Activated CD4-positive, alpha-beta T cell treated with anti-CD3 and anti-CD28 coated beads for 36 hours (primary cell): ENCODE measurements at regions not wholly inside any gene's neighbourhood (a gene's known extent, or its start where the extent isn't known, plus 50 kb on each side); places are given as distances from the start of the nearest gene placed in this dataset.
"Not testable (repeated sequence)": the region's sequence is repeated elsewhere in the genome, so short reads cannot be mapped to it uniquely, and the experiment has no call there.

ENCODE experiments used
- ATAC-seq: fragments of 200-7000 bp; cut with Tn5 transposase; one replicate; pipeline ENCODE4 v1.10.0; 2021; ENCODE audit warnings: mild to moderate bottlenecking, moderate library complexity
- CTCF ChIA-PET: fragments of 350-600 bp; sonication (Branson Sonifier 250); formaldehyde crosslinking; loops from one replicate; lab custom pipeline; 2021; ENCODE audit warnings: antibody characterized with exemption; lab: Charles Lee
- POLR2A ChIA-PET: fragments of 350-600 bp; sonication (Branson Sonifier 250); formaldehyde crosslinking; loops from one replicate; lab custom pipeline; 2021; ENCODE audit warnings: antibody characterized with exemption, inconsistent platforms; lab: Charles Lee
- DNase-seq: peaks from one replicate; pipeline ENCODE4 v3.0.0-alpha.2; 2020
- H3K27ac Mint-ChIP-seq: one replicate; pipeline ENCODE4 v1.8.0; 2021; ENCODE audit warnings: mixed read lengths
- H3K27me3 Mint-ChIP-seq: one replicate; pipeline ENCODE4 v1.8.0; 2021; ENCODE audit warnings: mixed read lengths
- H3K36me3 Mint-ChIP-seq: one replicate; pipeline ENCODE4 v1.8.0; 2021; ENCODE audit warnings: low read depth, mixed read lengths
- H3K4me1 Mint-ChIP-seq: one replicate; pipeline ENCODE4 v1.8.0; 2021; ENCODE audit warnings: mixed read lengths
- H3K4me3 Mint-ChIP-seq: one replicate; pipeline ENCODE4 v1.8.0; 2021; ENCODE audit warnings: mild to moderate bottlenecking, moderate library complexity, mixed read lengths
- H3K9me3 Mint-ChIP-seq: one replicate; pipeline ENCODE4 v1.8.0; 2021; ENCODE audit warnings: low read depth, mixed read lengths
- intact Hi-C, 2 experiments: fragments of 100-400 bp; cut with DNase I in 1 of 2; cut with micrococcal nuclease in 1 of 2; formaldehyde crosslinking; loops; one replicate each; pipeline versions ENCODE4 v1.14.2 to v1.15.1; 2022 to 2024; cut with DNase I, micrococcal nuclease

GRCh38 chrX:25131055-25131454, 115.3 kb upstream of the ARX start:
- Mint-ChIP-seq H3K4me1 (no peaks in the 10 kb centered on the region), H3K9me3 (no peaks in the 10 kb centered on the region), H3K4me3 (no peak overlapping the region), H3K27ac (no peak overlapping the region), H3K27me3 (peaks cover 14% of the 10 kb centered on the region), H3K36me3 (no peaks in the 10 kb centered on the region)
- ChIA-PET POLR2A (no interaction called here), CTCF (interaction anchor here (0.6 to 1.0 kb wide), 2 partner anchors 13 to 49 kb away, joined by 3 read pairs; no protein-coding TSS in a partner anchor)
- no peak for ATAC-seq
- intact Hi-C loops = no loop called here
- no peak for DNase-seq

GRCh38 chrX:25130619-25131018, 114.9 kb upstream of the ARX start:
- CTCF ChIA-PET = interaction anchor here (0.6 to 1.0 kb wide), 2 partner anchors 14 to 48 kb away, joined by 3 read pairs; no protein-coding TSS in a partner anchor

GRCh38 chrX:25125483-25125882, 109.7 kb upstream of the ARX start:
- Mint-ChIP-seq H3K9me3 (no peaks in the 10 kb centered on the region), H3K27me3 (peaks cover 15% of the 10 kb centered on the region), H3K4me1 (no peaks in the 10 kb centered on the region), H3K36me3 (no peaks in the 10 kb centered on the region), H3K27ac (no peak overlapping the region), H3K4me3 (no peak overlapping the region)
- no peak for ATAC-seq
- no peak for DNase-seq
- POLR2A ChIA-PET = no interaction called here
- CTCF ChIA-PET = no interaction called here
- intact Hi-C loops = no loop called here

More at GRCh38 chrX:25130619-25131018, 114.9 kb upstream of the ARX start:
- Mint-ChIP-seq H3K4me3 (no peak overlapping the region), H3K4me1 (no peaks in the 10 kb centered on the region), H3K27ac (no peak overlapping the region), H3K9me3 (no peaks in the 10 kb centered on the region), H3K36me3 (no peaks in the 10 kb centered on the region), H3K27me3 (peaks cover 13% of the 10 kb centered on the region)
- DNase-seq (no peak), ATAC-seq (no peak)
- intact Hi-C loops = no loop called here
- POLR2A ChIA-PET = no interaction called here

- ChIA-PET POLR2A (no interaction called here), CTCF (no interaction called here)
- Mint-ChIP-seq H3K9me3 (no peaks in the 10 kb centered on the region), H3K4me3 (no peak overlapping the region), H3K27ac (no peak overlapping the region), H3K4me1 (no peaks in the 10 kb centered on the region), H3K27me3 (peaks cover 15% of the 10 kb centered on the region), H3K36me3 (no peaks in the 10 kb centered on the region)
- ATAC-seq (no peak), DNase-seq (no peak)
- intact Hi-C loops = no loop called here
Observed at GRCh38 chrX:25124391-25124790, 108.6 kb upstream of the ARX start.

- CTCF ChIA-PET = no interaction called here
- Mint-ChIP-seq H3K4me3 (no peak overlapping the region), H3K27me3 (no peaks in the 10 kb centered on the region), H3K9me3 (no peaks in the 10 kb centered on the region), H3K4me1 (no peaks in the 10 kb centered on the region), H3K36me3 (no peaks in the 10 kb centered on the region), H3K27ac (no peak overlapping the region)
- DNase-seq (no peak), ATAC-seq (no peak)
- POLR2A ChIA-PET = no interaction called here
- intact Hi-C loops = no loop called here
Observed at GRCh38 chrX:25112156-25112555, 96.4 kb upstream of the ARX start.

GRCh38 chrX:25108481-25108880, 92.7 kb upstream of the ARX start:
- Mint-ChIP-seq H3K27ac (no peak overlapping the region), H3K9me3 (no peaks in the 10 kb centered on the region), H3K4me1 (no peaks in the 10 kb centered on the region), H3K4me3 (no peak overlapping the region), H3K36me3 (no peaks in the 10 kb centered on the region), H3K27me3 (no peaks in the 10 kb centered on the region)
- intact Hi-C loops = no loop called here
- no peak for DNase-seq
- ChIA-PET POLR2A (no interaction called here), CTCF (no interaction called here)
- no peak for ATAC-seq

GRCh38 chrX:25105221-25105620, 89.5 kb upstream of the ARX start:
- H3K9me3 Mint-ChIP-seq = no peaks in the 10 kb centered on the region
- ChIA-PET CTCF (no interaction called here), POLR2A (no interaction called here)
- no peaks in the 10 kb centered on the region for H3K36me3 Mint-ChIP-seq
- no peak overlapping the region for H3K27ac Mint-ChIP-seq
- no peak for ATAC-seq
- no peaks in the 10 kb centered on the region for H3K27me3 Mint-ChIP-seq
- intact Hi-C loops = no loop called here
- DNase-seq = no peak
- H3K4me3 Mint-ChIP-seq = no peak overlapping the region
- no peaks in the 10 kb centered on the region for H3K4me1 Mint-ChIP-seq

- no peaks in the 10 kb centered on the region for H3K4me1 Mint-ChIP-seq
- intact Hi-C loops = no loop called here
Observed at GRCh38 chrX:25096522-25097045, 80.8 kb upstream of the ARX start.

GRCh38 chrX:25091152-25091551, 75.4 kb upstream of the ARX start:
- DNase-seq, H3K4me1 Mint-ChIP-seq, POLR2A ChIA-PET, H3K27me3 Mint-ChIP-seq, H3K27ac Mint-ChIP-seq, H3K4me3 Mint-ChIP-seq, CTCF ChIA-PET, ATAC-seq, H3K36me3 Mint-ChIP-seq, H3K9me3 Mint-ChIP-seq, intact Hi-C loops: not testable (repeated sequence)

More at GRCh38 chrX:25096522-25097045, 80.8 kb upstream of the ARX start:
- POLR2A ChIA-PET = no interaction called here
- Mint-ChIP-seq H3K27me3 (peaks cover 2% of the 10 kb centered on the region), H3K9me3 (no peaks in the 10 kb centered on the region), H3K36me3 (no peaks in the 10 kb centered on the region), H3K4me3 (no peak overlapping the region), H3K27ac (no peak overlapping the region)
- CTCF ChIA-PET = no interaction called here
- DNase-seq (no peak), ATAC-seq (no peak)

- intact Hi-C loops = no loop called here
- POLR2A ChIA-PET = no interaction called here
- peaks cover 2% of the 10 kb centered on the region for H3K9me3 Mint-ChIP-seq
- no peak overlapping the region for H3K4me3 Mint-ChIP-seq
- no peak for DNase-seq
- CTCF ChIA-PET = no interaction called here
- no peaks in the 10 kb centered on the region for H3K36me3 Mint-ChIP-seq
- no peak overlapping the region for H3K27ac Mint-ChIP-seq
- no peaks in the 10 kb centered on the region for H3K4me1 Mint-ChIP-seq
- no peak for ATAC-seq
- peaks cover 2% of the 10 kb centered on the region for H3K27me3 Mint-ChIP-seq
Observed at GRCh38 chrX:25084446-25084845, 68.7 kb upstream of the ARX start.

- ATAC-seq (no peak), DNase-seq (no peak)
- intact Hi-C loops = no loop called here
- CTCF ChIA-PET = no interaction called here
- H3K27ac Mint-ChIP-seq = no peak overlapping the region
- H3K36me3 Mint-ChIP-seq = no peaks in the 10 kb centered on the region
- H3K27me3 Mint-ChIP-seq = peaks cover 2% of the 10 kb centered on the region
- POLR2A ChIA-PET = no interaction called here
- H3K4me3 Mint-ChIP-seq = no peak overlapping the region
- peaks cover 2% of the 10 kb centered on the region for H3K9me3 Mint-ChIP-seq
- no peaks in the 10 kb centered on the region for H3K4me1 Mint-ChIP-seq
Observed at GRCh38 chrX:25083661-25084060, 67.9 kb upstream of the ARX start.

- no peaks in the 10 kb centered on the region for H3K9me3 Mint-ChIP-seq
- DNase-seq (no peak), ATAC-seq (no peak)
- no peak overlapping the region for H3K27ac Mint-ChIP-seq
- H3K27me3 Mint-ChIP-seq = peaks cover 4% of the 10 kb centered on the region
- ChIA-PET CTCF (no interaction called here), POLR2A (no interaction called here)
- H3K36me3 Mint-ChIP-seq = no peaks in the 10 kb centered on the region
- intact Hi-C loops = no loop called here
- H3K4me1 Mint-ChIP-seq = no peaks in the 10 kb centered on the region
- no peak overlapping the region for H3K4me3 Mint-ChIP-seq
Observed at GRCh38 chrX:25079020-25079419, 63.3 kb upstream of the ARX start.
